Caco-2 (cell line): ENCODE measurements at regions not wholly inside any gene's neighbourhood (a gene's known extent, or its start where the extent isn't known, plus 50 kb on each side); places are given as distances from the start of the nearest gene placed in this dataset.
"Not testable (repeated sequence)": the region's sequence is repeated elsewhere in the genome, so short reads cannot be mapped to it uniquely, and the experiment has no call there.

Experiments used
- BruUV-seq: library from RNA; stranded (reverse); fragments of 400-500 nt; replicated peaks from 2 replicates; lab custom pipeline; 2021; lab: Mats Ljungman, UMichigan
- CTCF ChIA-PET: fragments of 300-600 bp; sonication (Branson Sonifier 250); formaldehyde crosslinking; loops from one replicate; lab custom pipeline; 2022; ENCODE audit warnings: antibody characterized with exemption; lab: Charles Lee
- POLR2A ChIA-PET: fragments of 300-600 bp; sonication (Branson Sonifier 250); formaldehyde crosslinking; loops from one replicate; lab custom pipeline; 2022; ENCODE audit warnings: antibody characterized with exemption; lab: Charles Lee
- DNase-seq, 2 experiments: peaks; one replicate each; pipeline versions ENCODE4 v3.0.0 to v3.0.0-alpha.2; 2020 to 2022
- H3K27me3 ChIP-seq: replicated peaks from 2 replicates; pipeline ENCODE4 v1.6.0; 2011; ENCODE audit warnings: low read length; ENCODE audit not compliant: control insufficient read depth, insufficient read depth
- H3K36me3 ChIP-seq: 2 replicates; pipeline ENCODE4 v1.5.1; 2011; ENCODE audit warnings: low read length; ENCODE audit not compliant: control insufficient read depth, insufficient read depth
- H3K4me1 ChIP-seq: fragments of 250-450 bp; sonication (Bioruptor Pico); 2 replicates; pipeline ENCODE4 v1.5.1; 2020; ENCODE audit warnings: mild to moderate bottlenecking
- H3K4me3 ChIP-seq: 2 replicates; pipeline ENCODE4 v1.5.1; 2011; ENCODE audit warnings: low read depth, mild to moderate bottlenecking, control low read depth, low read length
- H3K9me3 ChIP-seq: fragments of 250-450 bp; sonication (Bioruptor Pico); 2 replicates; pipeline ENCODE4 v1.5.1; 2020; ENCODE audit warnings: mild to moderate bottlenecking, moderate library complexity
- H3K27ac Mint-ChIP-seq: one replicate; pipeline ENCODE4 v1.8.0; 2022; ENCODE audit warnings: mixed read lengths; ENCODE audit not compliant: unreplicated experiment
- H3K27me3 Mint-ChIP-seq: one replicate; pipeline ENCODE4 v1.8.0; 2022; ENCODE audit warnings: mixed read lengths; ENCODE audit not compliant: insufficient read depth, unreplicated experiment
- H3K36me3 Mint-ChIP-seq: one replicate; pipeline ENCODE4 v1.8.0; 2022; ENCODE audit warnings: mild to moderate bottlenecking, mixed read lengths; ENCODE audit not compliant: insufficient read depth, unreplicated experiment
- H3K4me1 Mint-ChIP-seq: one replicate; pipeline ENCODE4 v1.8.0; 2022; ENCODE audit warnings: low read depth, mixed read lengths; ENCODE audit not compliant: unreplicated experiment
- H3K4me3 Mint-ChIP-seq: one replicate; pipeline ENCODE4 v1.8.0; 2022; ENCODE audit warnings: mild to moderate bottlenecking, moderate library complexity, mixed read lengths; ENCODE audit not compliant: unreplicated experiment
- H3K9me3 Mint-ChIP-seq: one replicate; pipeline ENCODE4 v1.8.0; 2022; ENCODE audit warnings: mixed read lengths; ENCODE audit not compliant: unreplicated experiment
- intact Hi-C: fragments of 100-400 bp; cut with micrococcal nuclease; formaldehyde crosslinking; loops from one replicate; pipeline ENCODE4 v1.10.0; 2022; ENCODE audit not compliant: unreplicated experiment
- TF ChIP-seq, protein P1 (sequence below), 2 experiments: fragments of 200-600 bp in 1 of 2; IDR thresholded peaks; 1 replicate in 1 of 2; 2 replicates in 1 of 2; pipeline versions ENCODE4 v1.5.1 to v1.8.0; 2011 to 2022; ENCODE audit warnings: antibody characterized with exemption in 1 of 2, control low read depth in 1 of 2, inconsistent platforms in 1 of 2, low read depth in 1 of 2, low read length in 1 of 2, mild to moderate bottlenecking in 1 of 2, moderate library complexity in 1 of 2; ENCODE audit not compliant: insufficient read depth in 1 of 2, severe bottlenecking in 1 of 2, unreplicated experiment in 1 of 2

DNA sequence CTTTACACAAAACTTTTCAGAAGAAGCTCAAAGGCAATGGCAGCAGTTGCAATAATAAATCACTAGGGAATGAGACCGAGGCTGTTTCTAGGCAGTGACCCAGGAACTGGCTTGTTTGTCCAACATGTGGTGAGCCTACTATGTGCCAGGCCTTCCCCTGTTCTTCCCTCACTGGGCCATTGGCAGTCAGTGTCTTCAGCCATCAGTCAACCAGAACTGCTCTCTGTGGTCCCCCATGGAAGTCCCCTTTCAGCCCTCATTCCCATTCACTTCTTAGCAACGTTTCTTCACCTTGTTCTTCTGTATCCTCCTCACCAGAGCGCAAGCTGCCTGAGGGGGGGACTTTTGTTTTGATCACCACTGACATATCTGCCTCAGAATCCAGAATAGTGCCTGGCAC, 274.1 kb downstream of the RRAGC start:
- TF ChIP-seq, protein P1, sequence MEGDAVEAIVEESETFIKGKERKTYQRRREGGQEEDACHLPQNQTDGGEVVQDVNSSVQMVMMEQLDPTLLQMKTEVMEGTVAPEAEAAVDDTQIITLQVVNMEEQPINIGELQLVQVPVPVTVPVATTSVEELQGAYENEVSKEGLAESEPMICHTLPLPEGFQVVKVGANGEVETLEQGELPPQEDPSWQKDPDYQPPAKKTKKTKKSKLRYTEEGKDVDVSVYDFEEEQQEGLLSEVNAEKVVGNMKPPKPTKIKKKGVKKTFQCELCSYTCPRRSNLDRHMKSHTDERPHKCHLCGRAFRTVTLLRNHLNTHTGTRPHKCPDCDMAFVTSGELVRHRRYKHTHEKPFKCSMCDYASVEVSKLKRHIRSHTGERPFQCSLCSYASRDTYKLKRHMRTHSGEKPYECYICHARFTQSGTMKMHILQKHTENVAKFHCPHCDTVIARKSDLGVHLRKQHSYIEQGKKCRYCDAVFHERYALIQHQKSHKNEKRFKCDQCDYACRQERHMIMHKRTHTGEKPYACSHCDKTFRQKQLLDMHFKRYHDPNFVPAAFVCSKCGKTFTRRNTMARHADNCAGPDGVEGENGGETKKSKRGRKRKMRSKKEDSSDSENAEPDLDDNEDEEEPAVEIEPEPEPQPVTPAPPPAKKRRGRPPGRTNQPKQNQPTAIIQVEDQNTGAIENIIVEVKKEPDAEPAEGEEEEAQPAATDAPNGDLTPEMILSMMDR (IDR thresholded peaks at IDR 0.05; ENCODE audit: insufficient read depth in 1 of 2, low read depth in 1 of 2, low read length in 1 of 2, severe bottlenecking in 1 of 2, unreplicated experiment in 1 of 2): no peak
- H3K9me3 Mint-ChIP-seq: no peaks in the 10 kb centered on the region
- H3K27ac Mint-ChIP-seq: no peak overlapping the region
- no peaks in the 10 kb centered on the region for H3K4me1 Mint-ChIP-seq
- intact Hi-C loops: no loop called here
- no peak overlapping the region for H3K4me3 ChIP-seq
- H3K4me3 Mint-ChIP-seq: no peak overlapping the region
- H3K27me3 ChIP-seq: no peaks in the 10 kb centered on the region
- CTCF ChIA-PET: no interaction called here
- H3K4me1 ChIP-seq: no peaks in the 10 kb centered on the region
- peaks cover 6% of the 10 kb centered on the region for H3K27me3 Mint-ChIP-seq
- DNase-seq: no peak
- POLR2A ChIA-PET: no interaction called here
- no peaks in the 10 kb centered on the region for H3K36me3 Mint-ChIP-seq
- no peaks in the 10 kb centered on the region for H3K9me3 ChIP-seq
- no TSS peak for BruUV-seq
- H3K36me3 ChIP-seq: no peaks in the 10 kb centered on the region

DNA sequence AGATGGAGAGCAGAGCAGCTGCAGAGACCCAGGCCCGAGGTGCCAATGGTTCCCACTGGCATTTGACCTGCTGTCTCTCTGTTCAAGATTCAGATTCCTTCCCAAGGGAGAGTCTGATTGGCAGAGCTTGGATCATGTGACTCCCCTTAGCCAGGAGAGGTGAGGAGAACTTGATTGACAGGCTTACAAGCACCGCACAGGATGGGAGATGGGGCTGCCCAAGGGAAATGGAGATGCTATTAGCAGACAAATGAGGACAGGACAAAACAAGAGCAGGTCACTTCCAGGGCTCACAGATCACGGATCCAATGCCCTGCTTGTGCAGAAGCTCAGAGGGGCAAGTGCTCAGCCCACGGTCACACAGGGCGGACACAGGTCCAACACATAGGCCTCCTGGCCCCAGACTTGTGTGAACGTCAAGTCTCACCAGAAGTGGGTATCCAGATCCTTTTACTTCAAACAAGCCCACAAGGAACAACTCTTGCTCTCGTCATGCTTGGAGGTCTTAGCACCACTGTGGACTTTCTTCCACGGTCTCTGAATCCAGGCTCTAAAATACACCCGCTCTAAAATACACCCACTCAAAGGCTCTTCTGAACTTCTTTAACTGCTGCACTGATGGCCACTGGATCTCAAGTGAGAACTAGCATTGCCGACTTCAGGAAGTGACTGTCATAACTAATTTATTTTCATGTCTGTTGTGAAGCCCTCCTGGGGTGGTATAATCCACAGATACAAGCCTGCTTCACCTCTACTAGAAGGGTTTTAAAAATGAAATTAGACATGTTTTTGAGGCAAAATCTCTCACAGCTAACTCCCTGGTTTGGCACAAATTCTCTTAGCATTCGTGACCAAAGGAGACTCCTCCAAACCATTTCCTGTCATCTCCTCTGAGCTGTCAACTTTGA, 274.9 kb downstream of the RRAGC start:
- H3K9me3 Mint-ChIP-seq: no peaks in the 10 kb centered on the region
- TF ChIP-seq, protein P1 (IDR thresholded peaks at IDR 0.05; ENCODE audit: insufficient read depth in 1 of 2, low read depth in 1 of 2, low read length in 1 of 2, severe bottlenecking in 1 of 2, unreplicated experiment in 1 of 2): no peak
- Histone ChIP-seq H3K36me3 (no peaks in the 10 kb centered on the region), H3K27me3 (no peaks in the 10 kb centered on the region), H3K9me3 (no peaks in the 10 kb centered on the region), H3K4me1 (no peaks in the 10 kb centered on the region), H3K4me3 (no peak overlapping the region)
- H3K36me3 Mint-ChIP-seq: no peaks in the 10 kb centered on the region
- CTCF ChIA-PET: no interaction called here
- POLR2A ChIA-PET: no interaction called here
- H3K4me1 Mint-ChIP-seq: no peaks in the 10 kb centered on the region
- H3K4me3 Mint-ChIP-seq: no peak overlapping the region
- no peak for DNase-seq
- H3K27ac Mint-ChIP-seq: no peak overlapping the region
- intact Hi-C loops: no loop called here
- no TSS peak for BruUV-seq
- peaks cover 9% of the 10 kb centered on the region for H3K27me3 Mint-ChIP-seq

DNA sequence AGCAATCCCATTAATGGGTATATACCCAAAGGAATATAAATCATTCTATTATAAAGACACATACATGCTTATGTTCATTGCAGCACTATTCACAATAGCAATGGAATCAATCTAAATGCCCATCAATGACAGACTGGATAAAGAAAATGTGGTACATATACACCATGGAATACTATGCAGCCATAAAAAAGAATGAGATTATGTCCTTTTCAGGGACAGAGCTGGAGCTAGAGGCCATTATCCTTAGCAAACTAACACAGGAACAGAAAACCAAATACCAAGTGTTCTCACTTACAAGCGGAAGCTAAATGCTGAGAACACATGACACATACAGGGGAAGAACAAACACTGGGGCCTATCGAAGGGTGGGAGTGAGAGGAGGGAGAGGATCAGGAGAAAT, 276.3 kb downstream of the RRAGC start:
- POLR2A ChIA-PET, CTCF ChIA-PET, intact Hi-C loops, H3K4me1 ChIP-seq, H3K9me3 ChIP-seq, DNase-seq, H3K36me3 ChIP-seq, H3K4me3 Mint-ChIP-seq, H3K9me3 Mint-ChIP-seq, H3K4me1 Mint-ChIP-seq, H3K27me3 ChIP-seq, H3K27ac Mint-ChIP-seq, H3K4me3 ChIP-seq, BruUV-seq, H3K36me3 Mint-ChIP-seq: not testable (repeated sequence)
- peaks cover 14% of the 10 kb centered on the region for H3K27me3 Mint-ChIP-seq
